ENCODE measurements at regions not wholly inside any gene's neighbourhood (a gene's known extent, or its start where the extent isn't known, plus 50 kb on each side); places are given as distances from the start of the nearest gene placed in this dataset.
A peak's percentile ranks its signal among the peaks of the same experiment; 100 is the strongest.

DNA sequence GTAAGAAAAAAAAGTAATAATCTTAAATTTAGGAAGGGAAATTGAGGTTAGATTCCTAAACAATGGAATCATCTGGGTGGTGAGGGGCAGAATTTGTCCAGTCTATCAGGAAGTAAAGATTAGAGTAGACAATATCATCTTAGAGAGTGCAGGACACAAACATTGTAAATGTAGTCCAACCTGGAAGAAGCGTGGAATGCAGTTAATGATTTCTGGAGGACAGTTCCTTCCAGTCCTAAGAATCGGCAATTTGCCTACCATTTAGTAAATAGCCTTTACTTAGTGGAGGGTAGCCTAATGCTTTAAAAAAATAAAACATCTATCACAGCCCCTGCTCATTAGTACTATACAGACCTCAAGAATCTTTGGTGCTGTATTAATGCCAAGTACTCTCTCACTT lies 147.5 kb upstream of the TTC29 start:
- TF ChIP-seq, protein P1, sequence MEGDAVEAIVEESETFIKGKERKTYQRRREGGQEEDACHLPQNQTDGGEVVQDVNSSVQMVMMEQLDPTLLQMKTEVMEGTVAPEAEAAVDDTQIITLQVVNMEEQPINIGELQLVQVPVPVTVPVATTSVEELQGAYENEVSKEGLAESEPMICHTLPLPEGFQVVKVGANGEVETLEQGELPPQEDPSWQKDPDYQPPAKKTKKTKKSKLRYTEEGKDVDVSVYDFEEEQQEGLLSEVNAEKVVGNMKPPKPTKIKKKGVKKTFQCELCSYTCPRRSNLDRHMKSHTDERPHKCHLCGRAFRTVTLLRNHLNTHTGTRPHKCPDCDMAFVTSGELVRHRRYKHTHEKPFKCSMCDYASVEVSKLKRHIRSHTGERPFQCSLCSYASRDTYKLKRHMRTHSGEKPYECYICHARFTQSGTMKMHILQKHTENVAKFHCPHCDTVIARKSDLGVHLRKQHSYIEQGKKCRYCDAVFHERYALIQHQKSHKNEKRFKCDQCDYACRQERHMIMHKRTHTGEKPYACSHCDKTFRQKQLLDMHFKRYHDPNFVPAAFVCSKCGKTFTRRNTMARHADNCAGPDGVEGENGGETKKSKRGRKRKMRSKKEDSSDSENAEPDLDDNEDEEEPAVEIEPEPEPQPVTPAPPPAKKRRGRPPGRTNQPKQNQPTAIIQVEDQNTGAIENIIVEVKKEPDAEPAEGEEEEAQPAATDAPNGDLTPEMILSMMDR (IDR thresholded peaks at IDR 0.05; ENCODE audit: control insufficient read depth, extremely low read depth, insufficient read depth): no peak
- peak; percentile 82 for DNase-seq (ENCODE audit: low read depth)
- H3K4me3 ChIP-seq (ENCODE audit: low read depth, low read length): peak overlapping the region; percentile 5; the same call in 1 of the 2 replicates

DNA sequence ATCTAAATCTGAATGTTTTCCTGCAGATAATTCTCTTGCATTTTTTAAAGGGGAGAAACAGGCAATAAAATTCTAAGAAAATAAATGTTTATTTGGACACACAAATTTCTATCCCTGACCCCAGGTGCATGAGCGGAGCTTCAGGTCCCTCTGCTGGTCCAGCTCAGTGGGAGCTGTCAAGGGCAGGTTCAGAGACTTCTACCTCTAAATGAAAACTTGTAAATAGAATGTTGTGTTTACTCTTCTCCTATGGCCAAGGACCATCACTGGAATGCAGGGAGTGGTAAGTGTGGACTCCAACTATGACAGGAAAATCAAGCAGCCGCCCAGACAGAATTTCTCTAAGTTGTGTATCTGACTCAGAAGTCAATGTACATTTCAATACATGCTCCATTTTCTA lies 148.6 kb upstream of the TTC29 start:
- DNase-seq (ENCODE audit: low read depth): peak; percentile 66
- H3K4me3 ChIP-seq (ENCODE audit: low read depth, low read length): no peak overlapping the region
- TF ChIP-seq, protein P1 (IDR thresholded peaks at IDR 0.05; ENCODE audit: control insufficient read depth, extremely low read depth, insufficient read depth): peak; percentile 75

DNA sequence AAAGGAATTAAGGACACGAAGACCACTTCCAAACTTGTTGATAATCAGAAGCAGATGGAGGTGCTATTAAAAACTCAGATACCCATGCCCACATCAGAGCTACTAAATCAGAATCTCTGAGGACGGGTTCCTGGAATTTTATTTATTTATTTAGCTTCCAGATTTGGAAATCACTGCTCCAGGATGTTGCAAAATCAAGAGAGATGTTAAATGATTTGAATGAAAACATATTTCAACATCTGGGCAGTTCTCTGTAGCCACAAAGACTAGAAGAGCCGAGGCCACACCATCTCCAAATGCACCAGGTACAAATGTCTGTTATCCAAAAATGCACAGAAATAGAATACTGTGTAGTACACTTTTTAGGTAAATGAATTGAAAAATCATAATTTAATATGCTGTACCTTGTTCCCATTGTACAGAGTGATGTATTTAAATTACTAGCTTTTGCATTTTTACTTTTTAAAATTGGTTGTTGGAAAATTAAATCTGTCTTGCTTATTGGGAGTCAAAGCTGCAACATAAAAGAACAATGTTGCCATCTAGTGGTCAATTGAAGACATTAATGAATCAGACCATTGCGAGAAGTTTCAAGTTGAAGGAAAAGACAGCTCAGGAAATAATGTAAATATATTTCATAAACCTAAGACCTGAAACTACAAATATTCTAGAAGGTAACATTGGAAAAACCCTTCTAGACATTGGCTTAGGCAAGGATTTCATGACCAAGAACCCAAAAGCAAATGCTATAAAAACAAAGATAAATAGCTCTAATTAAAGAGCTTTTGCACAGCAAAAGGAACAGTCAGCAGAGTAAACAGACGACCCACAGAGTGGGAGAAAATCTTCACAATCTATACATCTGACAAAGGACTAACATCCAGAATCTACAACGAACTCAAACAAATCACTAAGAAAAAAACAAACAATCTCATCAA lies 151.3 kb upstream of the TTC29 start:
- TF ChIP-seq, protein P1 (IDR thresholded peaks at IDR 0.05; ENCODE audit: control insufficient read depth, extremely low read depth, insufficient read depth): peak; percentile 67
- peak; percentile 47 for DNase-seq (ENCODE audit: low read depth)
- H3K4me3 ChIP-seq (ENCODE audit: low read depth, low read length): no peak overlapping the region

DNA sequence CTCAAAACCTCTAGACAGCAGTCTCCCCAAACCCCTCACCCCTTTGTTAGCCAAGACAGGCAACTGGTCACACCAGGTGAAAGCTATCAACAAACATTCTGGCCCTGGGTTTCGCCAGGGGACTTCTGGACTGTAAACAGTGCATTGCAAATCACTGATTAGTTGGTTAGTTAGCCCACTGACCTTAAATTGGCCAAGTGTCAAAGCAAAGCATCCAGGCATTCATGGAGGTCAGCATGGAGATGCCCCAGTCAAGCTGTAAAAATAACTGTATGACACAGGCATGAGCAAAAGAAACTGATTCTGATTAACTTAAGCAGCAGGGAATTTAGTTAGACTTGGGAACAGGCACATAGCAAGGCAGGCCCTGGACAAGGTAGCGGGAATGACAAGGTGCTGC lies 156.0 kb upstream of the TTC29 start:
- no peak overlapping the region for H3K4me3 ChIP-seq (ENCODE audit: low read depth, low read length)
- TF ChIP-seq, protein P1 (IDR thresholded peaks at IDR 0.05; ENCODE audit: control insufficient read depth, extremely low read depth, insufficient read depth): no peak
- DNase-seq (ENCODE audit: low read depth): no peak

DNA sequence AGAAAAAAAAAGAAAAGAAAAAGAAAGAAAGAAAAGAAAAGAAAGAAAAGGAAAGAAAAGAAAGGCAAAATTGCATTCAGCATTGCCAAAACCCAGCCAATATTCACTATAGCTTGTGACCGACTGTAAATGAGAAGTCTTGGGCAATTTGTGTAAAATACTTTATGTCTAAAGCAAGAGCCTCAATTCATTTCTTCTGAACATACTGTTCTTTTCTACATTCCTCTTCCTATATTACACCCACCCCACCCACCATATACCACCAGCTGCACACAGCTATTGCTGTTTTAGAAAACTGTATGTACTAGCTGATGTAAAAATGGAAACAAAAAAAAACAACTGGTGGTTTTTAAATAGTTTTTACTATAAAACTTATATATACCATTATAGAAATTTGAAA lies 156.9 kb upstream of the TTC29 start:
- H3K4me3 ChIP-seq (ENCODE audit: low read depth, low read length): no peak overlapping the region
- TF ChIP-seq, protein P1 (IDR thresholded peaks at IDR 0.05; ENCODE audit: control insufficient read depth, extremely low read depth, insufficient read depth): no peak
- DNase-seq (ENCODE audit: low read depth): no peak

DNA sequence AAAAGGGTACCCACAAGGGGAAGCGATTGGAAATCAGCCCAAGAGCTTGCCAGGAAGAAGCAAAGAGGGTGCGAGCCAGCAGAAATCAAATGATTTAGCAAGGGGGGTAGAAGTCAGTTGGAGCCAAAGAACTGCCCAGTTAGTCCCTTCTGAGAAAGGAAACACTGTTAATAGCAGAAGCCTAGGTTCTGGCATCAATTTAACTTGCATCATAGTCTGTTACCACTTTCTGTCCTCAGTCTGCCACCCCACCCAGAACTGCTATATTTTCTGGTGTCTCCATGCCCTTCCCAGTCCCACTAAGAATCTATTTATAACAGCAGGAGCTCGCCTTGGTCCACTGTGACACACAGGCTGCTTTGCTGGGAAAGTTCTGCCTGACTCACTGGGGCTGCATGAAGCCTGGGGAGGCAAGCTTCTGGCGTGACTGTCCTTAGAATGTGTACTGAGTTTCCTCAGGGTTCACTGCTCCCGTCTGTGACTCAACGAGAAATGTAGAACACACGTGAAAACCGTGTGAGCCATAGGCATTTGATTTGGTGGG lies 157.8 kb upstream of the TTC29 start:
- TF ChIP-seq, protein P1 (IDR thresholded peaks at IDR 0.05; ENCODE audit: control insufficient read depth, extremely low read depth, insufficient read depth): no peak
- H3K4me3 ChIP-seq (ENCODE audit: low read depth, low read length): no peak overlapping the region
- no peak for DNase-seq (ENCODE audit: low read depth)

All from LNCaP clone FGC (cell line).